HG02763 (cell line): ENCODE measurements at regions not wholly inside any gene's neighbourhood (a gene's known extent, or its start where the extent isn't known, plus 50 kb on each side); places are given as distances from the start of the nearest gene placed in this dataset.

Source experiments
- ATAC-seq: cut with Tn5 transposase; IDR thresholded peaks from one replicate; pipeline ENCODE4 v1.9.1; 2021; ENCODE audit warnings: mild to moderate bottlenecking, moderate library complexity; ENCODE audit not compliant: unreplicated experiment

DNA sequence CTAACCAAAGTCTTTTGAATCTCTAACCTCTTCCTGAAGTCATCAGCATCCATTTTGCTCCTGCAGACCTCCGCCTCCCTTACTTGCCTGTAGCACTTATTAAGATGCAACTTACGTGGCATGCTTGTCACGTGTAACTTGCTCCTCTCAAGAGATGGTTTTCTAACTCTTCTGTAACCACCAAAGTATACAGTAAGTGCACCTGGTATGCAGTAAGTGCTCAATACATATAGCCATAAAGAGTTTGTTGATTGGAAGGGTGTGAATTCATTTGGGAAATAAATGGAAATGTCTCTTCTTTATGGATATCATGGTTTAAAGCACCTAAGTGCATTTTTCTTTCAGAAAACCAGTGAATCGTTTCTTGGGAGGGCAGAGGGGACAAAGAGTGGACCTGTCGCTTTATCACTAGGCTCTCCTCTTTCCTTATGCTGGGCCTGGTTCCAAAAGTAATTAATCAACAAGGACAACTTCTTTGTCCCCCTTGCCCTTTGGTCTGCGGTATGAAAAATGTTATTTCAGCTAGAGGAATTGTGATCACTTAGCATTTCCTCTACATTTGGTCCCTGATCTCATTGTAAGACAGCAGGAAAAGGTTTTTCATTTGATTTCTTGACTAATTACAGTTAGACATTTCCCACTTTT lies 370.0 kb upstream of the SPRED2 start:
- ATAC-seq: no peak

DNA sequence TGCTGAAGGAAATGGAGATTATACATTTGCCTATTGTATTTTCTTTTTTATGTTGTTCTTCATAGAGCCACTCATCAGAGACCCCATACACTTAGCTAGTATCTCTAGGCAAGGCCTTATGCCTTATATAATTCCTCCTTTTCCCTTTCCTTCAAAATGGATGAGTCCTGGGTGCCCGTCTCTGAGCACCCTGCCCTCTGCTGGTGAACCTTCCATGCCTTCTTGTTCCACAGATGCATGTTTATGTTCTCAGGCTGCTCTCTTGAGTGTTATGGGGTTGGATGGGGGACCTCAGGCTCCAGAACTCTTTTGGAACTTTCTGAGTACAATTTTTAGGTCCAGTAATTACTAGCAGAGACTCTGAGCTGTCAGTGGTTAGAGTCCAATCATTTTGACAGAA lies 368.6 kb upstream of the SPRED2 start:
- no peak for ATAC-seq

DNA sequence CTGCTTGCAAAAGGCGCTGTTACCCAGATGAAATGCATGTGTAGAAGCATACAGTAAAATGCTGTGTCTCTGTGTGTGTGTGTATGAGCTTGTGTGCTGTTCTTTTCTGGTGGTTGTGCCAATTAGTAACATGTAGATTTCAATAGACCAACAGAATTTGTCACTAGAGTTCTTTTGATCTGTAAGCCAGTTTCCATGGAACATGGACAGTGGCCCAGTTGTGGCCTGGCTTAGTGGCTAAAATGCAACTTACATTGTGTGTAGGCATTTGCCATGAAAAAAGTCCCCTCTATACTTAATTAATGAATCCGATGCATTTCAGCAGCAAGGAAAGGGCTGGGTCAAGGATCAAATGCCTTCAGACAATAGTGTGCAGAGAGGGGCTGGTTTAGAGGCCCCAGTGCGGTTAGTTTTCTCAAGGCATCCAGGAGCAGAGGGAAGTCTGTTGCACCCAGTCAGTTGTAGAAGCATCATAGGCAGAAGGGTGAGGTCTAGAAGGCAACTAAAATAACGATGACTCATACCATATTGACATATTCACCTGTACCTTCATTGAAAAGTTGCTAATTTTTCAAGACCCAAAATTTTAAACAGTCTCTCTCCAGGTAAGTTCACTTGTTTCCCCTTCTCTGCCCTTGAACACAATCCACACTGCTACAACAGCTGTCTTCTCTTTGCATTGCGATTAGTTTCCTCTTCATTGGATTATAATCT lies 366.9 kb upstream of the SPRED2 start:
- ATAC-seq: no peak

DNA sequence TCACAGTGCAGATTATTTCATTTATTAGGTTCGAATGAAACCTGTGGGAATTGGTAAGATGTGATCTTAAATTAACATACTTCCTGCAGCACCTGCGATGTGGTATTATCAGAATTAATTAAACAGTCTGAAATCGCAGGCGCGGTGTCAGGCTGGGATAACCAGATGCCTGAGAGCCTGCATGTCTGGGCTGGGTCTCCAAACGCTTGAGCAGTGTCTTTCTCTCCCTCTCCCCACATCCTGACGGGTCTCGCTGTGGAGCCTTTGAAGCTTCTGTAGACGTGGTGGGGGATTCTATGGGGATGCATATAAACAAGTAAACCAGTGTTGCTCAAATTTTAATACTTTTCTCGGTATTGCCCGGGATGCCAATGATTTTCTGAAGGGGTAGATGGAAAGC lies 366.2 kb upstream of the SPRED2 start:
- ATAC-seq: no peak

DNA sequence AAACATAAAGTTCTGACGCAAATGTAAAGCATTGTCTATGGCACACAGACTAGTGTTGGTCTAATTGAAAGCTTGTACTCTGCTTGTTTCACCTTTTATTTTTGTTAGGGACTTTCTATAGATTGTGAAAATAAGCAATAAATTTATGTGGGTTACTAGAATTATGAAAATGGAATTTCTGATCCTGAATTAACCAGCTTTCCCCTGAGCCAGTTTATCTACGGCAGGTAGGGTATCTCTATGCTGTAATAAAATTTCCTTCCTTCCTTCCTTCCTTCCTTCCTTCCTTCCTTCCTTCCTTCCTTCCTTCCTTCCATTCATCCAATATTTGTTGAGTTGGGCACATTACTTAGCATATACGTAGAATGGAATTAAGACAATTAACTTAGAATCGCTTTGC lies 362.6 kb upstream of the SPRED2 start:
- no peak for ATAC-seq

DNA sequence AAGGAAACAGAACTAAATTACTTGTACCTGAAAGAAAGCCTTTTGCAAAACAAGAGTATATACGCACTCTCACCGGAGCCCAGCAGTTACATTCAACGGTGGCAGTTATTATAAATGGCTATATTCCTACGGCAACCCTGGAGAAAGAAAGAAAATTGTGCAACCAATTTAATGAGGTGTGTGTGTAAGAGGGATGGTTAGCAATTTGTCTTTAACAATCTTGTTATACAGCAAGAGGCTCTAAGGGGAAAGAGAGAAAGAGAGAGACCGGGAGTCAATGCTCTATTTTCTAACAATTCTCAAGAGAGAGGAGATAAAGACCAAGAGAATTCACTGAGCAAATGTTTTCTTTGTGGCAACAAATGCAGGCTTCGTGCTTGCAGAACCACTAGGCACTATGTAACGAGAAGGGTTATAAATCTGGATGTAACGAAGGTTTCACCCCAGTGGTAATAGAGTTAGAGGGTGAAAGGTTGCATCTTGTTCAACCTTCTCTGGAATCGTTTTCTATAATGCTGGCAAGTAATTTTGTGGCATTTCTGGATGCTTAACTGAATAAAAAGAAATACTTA lies 359.1 kb upstream of the SPRED2 start:
- no peak for ATAC-seq

DNA sequence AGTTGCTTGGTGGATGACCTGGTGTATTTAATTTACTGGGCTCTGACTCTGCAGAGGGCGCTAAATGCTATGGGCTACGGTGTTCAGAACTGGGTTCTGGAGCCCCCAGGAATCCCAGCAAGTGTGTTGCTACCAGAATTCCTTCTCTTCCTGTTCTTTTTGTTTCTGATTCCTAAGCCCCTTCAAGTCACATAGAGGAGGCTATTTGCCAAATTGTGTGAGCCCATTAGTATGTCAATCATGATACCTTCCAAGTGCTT lies 358.2 kb upstream of the SPRED2 start:
- ATAC-seq: no peak

DNA sequence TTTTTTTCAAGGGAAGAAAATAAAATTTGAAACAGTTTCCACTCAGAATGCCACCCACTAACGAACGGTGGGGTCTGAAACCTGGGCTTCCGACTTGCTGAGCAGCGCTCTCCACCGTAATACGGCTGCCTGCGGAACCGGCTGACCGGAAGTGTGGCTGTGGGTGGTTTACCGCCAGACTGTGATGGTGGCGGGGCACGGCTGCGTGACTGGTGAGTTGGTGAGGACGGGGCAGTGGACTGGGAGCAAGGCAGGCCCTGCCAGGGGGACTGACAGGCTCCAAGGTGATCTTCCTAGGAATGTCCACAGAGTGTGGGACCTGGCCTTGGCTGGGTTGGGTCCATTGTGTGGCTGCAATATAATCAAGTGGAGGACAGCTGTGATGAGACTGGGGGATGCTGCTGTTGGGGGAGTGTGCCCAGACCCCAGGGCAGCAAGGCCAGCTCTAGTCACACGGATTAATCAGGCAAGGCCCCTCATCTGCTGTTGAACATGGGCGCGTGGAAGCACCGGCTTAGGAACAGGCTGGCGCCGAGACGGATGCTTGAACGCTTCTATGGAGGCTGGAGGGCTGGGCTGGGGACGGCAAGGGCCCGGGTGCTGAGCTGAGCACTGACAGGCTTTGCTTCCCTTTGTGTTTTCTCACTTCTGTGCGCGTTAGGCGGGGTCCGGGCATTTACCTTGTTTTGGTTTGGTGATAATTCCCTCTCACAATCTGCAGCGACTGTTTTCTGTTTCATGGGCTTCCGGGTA lies 357.7 kb upstream of the SPRED2 start:
- no peak for ATAC-seq

DNA sequence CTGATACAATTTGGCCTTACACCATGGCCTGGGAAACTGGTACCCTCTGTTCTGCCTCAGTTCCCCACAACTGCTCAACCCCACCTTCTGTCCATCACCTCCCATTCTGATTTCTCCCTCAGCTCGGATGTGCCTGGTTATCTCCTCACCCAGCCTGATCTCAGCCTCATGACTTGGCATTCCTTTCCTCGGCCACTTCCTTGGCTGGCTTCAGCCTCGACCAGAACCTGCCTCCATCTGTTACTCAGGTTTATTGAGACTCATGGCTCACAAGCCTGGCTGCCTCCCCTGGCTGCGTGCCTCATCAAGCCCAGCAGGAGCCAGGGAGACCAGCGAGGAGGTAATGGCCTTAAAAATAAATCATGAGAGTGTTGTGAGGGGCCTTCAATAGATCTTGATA lies 356.2 kb upstream of the SPRED2 start:
- ATAC-seq: no peak

DNA sequence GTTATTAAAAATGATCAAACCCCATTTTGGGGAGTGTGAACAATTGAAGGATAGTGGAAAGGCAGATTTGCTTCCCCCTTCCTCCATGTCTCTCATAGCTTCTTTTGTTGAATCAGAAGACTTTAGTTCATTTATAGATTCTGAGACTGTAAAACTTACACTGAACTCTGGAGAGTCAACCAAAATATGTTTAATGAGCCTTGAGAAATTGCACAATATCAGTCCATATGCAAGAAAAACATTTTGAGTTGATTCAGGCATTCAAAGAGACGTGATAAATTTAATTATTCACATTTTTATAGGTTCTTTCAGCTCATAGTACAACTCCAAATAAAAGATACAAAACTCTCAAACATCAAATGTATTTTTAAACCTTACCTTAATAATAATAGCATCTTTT lies 354.4 kb upstream of the SPRED2 start:
- ATAC-seq: no peak

DNA sequence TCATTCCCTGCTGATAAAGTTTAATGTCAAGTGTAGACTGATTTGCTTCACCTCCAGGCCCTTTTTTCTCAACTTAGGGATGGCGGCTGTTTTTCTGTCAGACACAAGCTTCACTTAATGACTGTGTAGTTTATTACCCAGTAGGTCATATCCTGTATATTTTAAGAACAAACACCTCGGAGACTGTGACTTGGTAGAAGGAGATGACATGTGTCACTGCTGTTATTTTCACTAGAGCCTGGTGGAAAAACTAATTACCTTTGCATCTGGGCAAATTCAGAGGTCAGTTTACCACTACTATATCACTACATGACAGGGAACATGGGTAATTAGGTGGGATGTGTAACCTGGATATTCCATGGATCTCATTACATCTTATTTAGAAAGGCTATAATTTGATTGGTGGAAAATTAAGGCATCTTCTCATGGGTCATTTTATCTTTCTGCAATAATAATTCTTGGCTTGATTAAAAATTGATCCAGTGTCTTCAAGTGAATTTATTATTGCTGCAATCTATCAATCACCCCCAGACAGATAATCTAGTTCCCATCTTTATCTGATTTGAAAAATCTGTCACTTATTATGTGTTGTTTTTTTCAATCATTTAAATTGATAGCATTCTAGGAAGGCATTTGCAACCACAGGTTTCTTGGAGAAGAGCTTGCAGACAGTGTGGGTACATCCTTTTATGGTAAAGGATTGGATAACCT lies 353.8 kb upstream of the SPRED2 start:
- ATAC-seq: no peak

DNA sequence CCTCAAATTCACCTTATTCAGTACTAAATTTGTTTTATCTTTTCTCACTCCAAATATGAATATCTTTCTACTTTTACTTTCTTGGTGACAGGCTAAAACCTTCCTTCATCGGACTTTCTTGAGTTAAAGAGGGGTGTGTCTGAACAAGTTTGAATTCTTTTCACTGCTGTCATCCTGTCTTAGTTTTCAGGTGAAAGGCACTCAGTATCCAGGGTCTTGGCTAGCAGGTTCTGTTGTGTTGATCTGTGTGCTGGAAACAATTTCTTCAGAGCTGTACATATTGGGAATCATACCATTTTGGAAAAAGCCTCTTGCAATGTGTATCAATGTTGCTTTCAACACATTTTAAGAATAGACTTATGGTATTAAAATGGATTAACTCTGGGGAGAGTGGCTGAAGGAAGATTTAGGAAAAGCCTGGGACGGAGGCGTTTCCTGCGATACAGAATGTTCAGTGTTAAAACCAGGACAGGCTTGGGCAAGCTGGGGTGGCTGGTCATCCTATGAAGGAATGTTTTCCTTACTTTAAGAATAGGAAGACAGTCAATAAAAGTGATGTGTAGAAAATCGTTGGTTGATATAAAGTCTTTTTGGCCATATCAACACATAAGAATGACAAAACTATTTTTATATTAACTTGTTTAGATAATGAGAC lies 350.7 kb upstream of the SPRED2 start:
- no peak for ATAC-seq

DNA sequence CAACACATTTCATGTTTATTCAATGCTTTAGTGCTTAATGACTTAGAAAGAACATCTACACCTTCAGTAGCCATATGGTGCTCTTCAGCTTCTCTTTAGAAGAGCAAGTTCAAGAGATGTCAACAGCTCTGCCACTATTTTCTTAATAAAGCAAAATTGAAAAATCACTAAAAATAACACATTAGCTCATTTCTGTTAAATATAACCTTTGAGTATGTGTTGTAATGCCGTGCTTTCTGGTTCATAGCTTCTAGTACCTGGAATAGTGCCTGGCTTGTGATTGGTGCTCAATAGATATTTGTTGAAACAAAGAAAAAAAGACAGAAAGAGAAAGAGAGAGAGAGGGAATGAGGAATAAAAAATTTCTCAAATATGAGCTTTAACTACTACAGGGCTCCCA lies 349.8 kb upstream of the SPRED2 start:
- no peak for ATAC-seq

DNA sequence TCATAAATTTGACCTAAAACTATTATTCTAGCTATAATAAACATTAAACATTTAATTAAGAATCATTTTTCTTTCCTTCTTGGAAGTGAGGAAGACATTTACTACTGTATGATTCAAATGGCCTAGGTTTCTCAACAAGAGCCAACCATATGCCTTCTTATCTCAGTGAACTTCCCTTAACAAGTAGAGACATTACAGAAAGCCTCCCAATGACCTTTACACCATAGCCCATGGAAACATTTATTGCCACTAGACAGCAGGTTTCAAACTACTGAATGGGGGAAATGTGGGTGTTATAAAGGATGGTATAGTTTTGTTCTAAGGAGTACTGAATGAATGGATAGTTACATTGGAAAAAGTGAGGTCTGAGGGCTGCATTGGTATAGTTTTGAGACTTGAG lies 349.4 kb upstream of the SPRED2 start:
- no peak for ATAC-seq

DNA sequence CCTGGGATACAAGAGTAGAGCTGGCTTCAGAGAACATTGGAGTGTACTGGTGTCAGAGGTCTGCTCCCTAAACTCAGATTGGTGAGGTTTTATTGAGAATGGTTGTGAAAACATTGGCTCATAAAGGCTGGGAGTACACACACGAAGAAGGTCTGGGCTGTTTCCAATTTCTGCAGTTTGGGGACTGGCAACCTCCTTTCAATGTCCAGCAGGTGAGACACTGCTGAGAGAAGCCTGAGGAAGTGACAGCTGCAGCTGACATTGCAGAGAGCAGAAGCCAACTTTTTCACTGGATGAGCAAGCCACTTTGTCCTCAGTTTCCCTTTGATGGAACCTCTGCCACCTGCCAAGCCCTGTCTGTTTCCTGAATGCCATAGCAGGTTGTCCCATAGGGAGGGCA lies 346.6 kb upstream of the SPRED2 start:
- no peak for ATAC-seq

DNA sequence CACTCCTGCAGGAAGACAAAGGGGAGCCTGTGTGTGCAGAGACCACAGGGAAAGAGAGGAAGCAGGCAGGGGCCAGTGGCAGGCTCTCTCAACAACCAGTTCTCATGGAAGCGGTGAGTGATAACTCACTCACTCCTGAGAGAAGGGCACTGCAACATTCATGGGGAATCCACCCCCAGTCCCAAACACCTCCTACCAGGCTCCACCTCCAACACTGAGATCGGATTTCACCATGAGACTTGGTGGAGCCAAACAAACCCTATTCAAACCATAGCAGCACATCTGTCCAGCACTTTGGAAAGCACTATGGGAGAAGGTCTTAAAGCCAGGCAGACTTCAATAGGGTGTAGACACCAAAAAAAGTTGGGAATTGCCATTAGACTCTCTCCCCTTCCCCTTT lies 345.7 kb upstream of the SPRED2 start:
- ATAC-seq: no peak

DNA sequence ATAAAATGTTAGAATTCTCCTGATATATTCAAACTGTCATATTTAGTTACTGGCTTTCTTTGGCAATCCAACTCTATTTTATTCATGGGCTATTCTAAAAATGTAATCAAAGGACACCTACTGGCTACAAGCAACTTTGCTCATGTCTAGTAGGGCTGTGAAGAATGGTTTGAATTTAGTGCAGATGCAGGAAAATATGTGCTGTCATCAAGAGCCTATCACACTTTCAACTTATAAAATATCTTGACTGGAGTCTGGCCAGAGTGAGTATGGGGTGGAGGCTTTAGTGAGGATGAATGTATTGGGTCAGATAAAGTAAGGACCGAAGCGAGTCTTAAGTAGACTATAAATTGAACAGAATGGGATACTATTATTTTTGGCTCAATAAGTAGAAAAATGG lies 343.4 kb upstream of the SPRED2 start:
- ATAC-seq: no peak

DNA sequence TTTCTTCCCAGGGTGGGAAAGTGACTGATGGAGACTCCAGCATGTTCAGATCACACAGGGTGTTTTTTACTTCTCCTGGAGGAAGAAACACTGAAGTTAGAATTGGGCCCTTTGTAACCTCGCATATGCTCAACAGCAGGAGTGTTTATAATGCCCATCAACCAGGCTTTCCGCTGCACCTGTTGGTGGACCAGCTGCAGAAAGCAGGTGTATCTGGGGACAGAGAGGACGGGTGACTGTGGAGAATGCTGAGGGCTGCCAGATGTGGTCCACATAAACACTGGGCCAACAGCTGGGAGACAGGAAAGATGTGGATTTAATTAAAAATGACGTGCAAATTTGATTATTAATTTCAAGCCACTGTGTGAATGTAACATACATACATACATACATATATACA lies 335.5 kb upstream of the SPRED2 start:
- ATAC-seq: no peak

DNA sequence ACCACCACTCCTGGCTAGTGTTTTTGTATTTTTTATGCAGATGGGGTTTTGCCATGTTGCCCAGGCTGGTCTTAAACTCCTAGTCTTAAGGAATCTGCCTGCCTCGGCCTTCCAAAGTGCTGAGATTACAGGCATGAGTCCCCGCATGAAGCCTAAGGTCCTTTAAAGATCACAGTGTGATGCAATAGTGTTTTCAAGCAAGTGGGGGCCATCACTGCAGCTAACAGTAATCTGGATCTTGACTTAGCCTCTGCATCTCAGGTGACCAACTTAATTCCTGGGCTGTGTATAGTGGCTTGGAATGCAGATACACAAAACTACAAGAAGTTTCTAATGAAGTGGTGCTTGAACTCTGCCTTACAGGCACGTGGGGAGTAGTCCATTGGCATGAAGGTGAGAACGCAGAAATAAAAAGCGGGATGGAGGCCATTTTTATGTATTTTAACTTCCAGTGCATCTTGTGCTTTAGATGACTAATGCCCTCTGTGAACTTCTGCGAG lies 334.4 kb upstream of the SPRED2 start:
- no peak for ATAC-seq

DNA sequence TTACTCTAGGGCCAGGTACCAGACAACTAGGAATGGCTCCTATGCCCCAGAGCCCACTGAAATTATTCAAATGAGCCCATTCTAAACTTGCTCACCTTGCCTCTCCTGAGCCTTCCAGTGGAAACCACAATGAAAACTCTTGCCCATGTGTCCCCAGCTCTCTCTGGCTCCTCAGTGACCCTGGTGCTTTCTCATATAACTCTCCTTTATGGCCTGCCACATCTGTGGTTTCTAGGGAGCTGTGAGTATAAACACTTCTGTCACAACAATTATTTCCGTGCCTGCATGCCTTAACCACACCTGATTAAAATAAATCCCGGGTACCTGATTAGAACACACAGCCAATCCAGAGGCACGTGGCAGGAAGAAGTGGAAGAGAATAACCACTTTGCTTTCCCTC lies 333.0 kb upstream of the SPRED2 start:
- no peak for ATAC-seq

DNA sequence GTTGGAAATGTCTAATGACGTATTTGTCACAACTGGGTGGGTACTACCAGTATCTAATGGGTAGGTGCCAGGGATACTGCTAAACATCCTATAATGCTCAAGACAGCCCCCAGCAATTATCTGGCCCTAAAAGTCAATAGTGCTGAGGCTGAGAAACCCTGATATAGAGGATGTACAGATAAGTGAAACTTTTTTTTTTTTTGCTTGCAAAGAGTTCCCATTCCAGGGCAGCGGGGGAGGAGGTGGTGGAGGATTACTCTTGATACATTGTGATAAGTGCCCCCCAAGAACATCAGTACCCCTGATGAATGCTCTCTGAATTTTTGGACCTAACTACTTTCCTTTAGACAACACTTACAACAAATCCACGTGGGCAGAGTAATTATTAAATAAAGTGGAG lies 329.7 kb upstream of the SPRED2 start:
- ATAC-seq: no peak
